ENCODE measurements at regions not wholly inside any gene's neighbourhood (a gene's known extent, or its start where the extent isn't known, plus 50 kb on each side); places are given as distances from the start of the nearest gene placed in this dataset.

DNA sequence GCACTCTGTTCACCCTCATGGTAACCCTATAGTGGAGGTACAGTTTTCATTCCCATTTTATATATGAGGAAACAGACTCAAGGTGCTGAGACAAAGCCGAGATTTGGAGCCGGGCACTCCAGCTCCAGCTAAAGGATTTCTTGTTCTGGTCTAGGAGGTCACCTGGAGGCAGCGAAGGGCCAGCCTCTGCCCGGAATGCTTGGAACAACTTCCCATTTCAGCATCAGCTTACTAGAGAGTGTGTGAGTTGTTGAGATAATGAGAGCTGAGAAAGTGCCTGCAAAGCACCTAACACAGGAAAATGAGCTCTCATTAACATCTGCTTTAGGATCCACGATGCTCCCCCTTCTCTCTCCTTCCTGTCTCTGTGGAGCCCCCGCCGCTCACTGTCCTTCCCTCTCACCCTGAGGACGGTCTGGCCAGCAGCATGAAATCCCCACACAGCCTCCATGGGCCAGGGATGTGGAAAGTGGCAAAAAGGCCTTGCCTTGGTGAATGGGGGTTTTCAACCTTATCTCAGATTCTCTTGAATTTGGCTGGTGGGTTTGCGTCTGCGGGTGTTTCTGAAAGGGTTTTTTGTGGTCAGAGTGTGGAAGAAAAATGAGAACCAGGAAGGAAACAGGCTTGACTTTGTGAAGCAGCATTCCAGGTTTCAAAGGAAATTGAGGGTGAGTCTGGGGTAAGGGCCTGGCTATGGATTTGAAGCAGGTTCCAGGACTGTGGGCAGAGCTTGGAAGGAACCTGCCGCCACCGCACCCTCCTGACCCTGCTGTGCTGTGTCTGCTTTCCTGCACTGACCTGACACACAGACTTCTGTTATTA is 178.7 kb downstream of the FOXL1 start:
- ATAC-seq (no peak), DNase-seq (ENCODE audit: low spot score) (no peak)
- intact Hi-C loops (cut with DNase I), result loop anchor here (10.0 kb wide), 1 partner anchor 182 kb away; the partner anchor contains the start of gene FOXL1

DNA sequence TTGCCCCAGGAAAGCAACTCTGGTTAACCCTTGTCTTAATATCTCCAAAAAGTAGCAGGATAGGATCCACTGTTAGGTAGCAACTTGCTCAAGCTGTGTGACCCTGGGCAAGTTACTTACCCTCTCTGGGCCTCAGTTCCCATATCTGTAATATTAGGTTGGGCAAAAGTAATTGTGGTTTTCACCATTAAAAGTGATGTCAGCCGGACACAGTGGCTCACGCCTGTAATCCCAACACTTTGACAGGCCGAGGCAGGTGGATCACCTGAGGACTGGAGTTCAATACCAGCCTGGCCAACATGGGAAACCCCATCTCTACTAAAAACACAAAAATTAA is 179.3 kb downstream of the FOXL1 start:
- ATAC-seq, result no peak

GRCh38 chr16:86758932-86759331 is 180.6 kb downstream of the FOXL1 start:
- ATAC-seq (no peak), DNase-seq (ENCODE audit: low spot score) (no peak)
- intact Hi-C loops (cut with DNase I), result loop anchor here (10.0 kb wide), 1 partner anchor 184 kb away; the partner anchor contains the start of gene FOXL1

More for the DNA sequence above, 179.3 kb downstream of the FOXL1 start:
- no peak for DNase-seq (ENCODE audit: low spot score)
- intact Hi-C loops (cut with DNase I), result loop anchor here (10.0 kb wide), 1 partner anchor 183 kb away; the partner anchor contains the start of gene FOXL1

DNA sequence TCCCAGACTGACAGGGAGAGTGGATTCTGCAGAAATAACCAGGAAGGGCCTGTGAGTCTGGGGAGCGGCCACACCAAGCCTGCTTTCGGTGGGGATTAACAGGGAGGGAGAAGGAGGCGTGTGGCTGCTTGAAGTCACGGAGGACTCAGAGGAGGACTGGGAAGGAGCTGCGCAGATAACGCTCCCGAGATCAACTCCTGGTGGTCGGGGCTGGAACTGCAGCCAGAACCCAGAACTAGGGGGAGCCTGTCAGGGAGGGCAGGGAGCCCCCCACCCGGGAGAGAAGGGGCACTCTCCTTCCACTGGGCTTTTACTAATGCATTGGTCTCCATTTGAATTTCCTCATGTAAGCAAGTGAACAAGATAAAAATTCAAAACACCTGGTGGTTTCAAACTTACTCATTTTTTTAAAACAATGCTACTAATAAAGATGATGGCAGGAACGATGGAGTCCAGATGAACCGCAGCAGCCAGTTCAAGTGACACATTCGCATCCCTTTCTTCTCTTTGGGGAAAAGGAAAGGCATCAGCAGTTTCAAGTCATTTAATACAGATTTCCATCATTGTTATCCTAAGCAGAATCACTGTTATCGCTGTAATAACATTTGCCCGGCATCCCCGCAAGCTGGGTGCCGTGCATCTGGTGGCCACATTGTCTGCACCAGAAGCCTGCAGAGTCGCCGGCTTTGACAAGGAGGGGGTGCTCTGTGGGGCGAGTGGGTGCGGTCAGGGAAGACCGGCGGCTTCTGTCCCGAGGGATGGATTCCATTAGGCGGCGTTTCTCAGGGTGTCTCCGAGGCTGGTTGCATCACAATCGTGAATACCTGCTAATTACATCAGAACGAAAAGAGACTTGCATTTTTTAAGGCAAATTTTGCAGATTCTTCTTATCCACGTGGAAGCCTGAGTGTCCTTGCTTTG is 183.0 kb downstream of the FOXL1 start:
- peak; percentile 85 for DNase-seq (ENCODE audit: low spot score)
- peak; percentile 90 for ATAC-seq
- intact Hi-C loops (cut with DNase I), result no loop called here

DNA sequence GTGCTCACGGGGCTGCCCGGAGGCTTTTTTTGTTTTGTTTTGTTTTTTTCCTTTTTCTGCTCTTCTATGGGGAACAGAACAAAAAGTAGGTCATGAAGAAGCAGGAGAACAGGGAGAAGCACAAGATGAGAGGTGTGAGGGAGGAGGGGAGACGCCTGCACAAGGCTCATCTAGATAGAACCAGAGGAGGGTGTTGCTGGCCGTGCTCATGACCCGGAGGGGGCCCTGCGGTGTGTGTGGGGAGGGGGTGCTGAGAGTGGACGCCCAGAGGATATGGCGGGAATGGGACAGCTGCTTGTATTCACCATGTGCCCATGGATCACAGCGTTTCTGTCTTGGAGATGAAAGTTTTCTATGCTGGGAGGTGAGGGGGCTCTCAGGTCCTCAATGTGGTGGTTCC is 183.7 kb downstream of the FOXL1 start:
- intact Hi-C loops (cut with DNase I), result no loop called here

GRCh38 chr16:86763819-86764218 is 185.5 kb downstream of the FOXL1 start:
- ATAC-seq, result no peak
- intact Hi-C loops (cut with DNase I), result no loop called here
- DNase-seq (ENCODE audit: low spot score), result peak; percentile 33

More for the DNA sequence above, 183.7 kb downstream of the FOXL1 start:
- peak; percentile 23 for ATAC-seq
- DNase-seq (ENCODE audit: low spot score), result peak; percentile 34

GRCh38 chr16:86764551-86764950 is 186.2 kb downstream of the FOXL1 start:
- intact Hi-C loops (cut with DNase I), result no loop called here

DNA sequence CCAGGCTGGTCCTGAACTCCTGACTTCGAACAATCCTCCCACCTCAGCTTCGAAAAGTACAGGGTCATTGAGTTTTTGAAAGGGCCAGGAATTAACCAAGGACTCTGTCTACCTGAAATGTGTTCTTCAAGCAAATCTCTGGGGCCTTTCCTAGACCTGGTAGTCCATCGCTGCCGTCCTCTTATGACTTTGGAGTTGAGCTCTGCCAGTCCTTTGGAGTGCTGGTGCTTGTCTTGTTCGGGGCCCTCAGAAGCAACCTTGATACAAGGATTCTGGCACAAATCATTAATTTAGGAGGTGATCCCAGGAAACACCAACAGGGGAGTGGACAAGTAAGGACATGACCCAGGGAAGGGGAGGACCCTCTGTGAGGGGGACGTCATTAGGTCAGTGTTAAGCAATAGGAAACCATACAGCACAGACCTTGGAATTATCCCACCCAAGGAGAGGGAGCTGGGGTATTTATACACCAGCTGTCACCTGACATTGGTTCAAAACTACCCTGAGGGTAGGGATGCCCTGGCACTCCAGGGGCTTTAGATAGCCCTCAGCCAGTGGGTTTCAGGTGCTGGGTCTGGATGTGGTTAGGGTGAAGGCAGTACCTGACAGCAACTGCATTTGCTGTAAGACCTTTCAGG is 187.2 kb downstream of the FOXL1 start:
- intact Hi-C loops (cut with DNase I), result no loop called here
- DNase-seq (ENCODE audit: low spot score) (peak; percentile 30), ATAC-seq (no peak)

More at GRCh38 chr16:86764551-86764950, 186.2 kb downstream of the FOXL1 start:
- DNase-seq (ENCODE audit: low spot score), result peak; percentile 7
- ATAC-seq, result no peak

- DNase-seq (ENCODE audit: low spot score) (no peak), ATAC-seq (no peak)
- intact Hi-C loops (cut with DNase I), result no loop called here
Measured at GRCh38 chr16:86766700-86767099, 188.4 kb downstream of the FOXL1 start.

DNA sequence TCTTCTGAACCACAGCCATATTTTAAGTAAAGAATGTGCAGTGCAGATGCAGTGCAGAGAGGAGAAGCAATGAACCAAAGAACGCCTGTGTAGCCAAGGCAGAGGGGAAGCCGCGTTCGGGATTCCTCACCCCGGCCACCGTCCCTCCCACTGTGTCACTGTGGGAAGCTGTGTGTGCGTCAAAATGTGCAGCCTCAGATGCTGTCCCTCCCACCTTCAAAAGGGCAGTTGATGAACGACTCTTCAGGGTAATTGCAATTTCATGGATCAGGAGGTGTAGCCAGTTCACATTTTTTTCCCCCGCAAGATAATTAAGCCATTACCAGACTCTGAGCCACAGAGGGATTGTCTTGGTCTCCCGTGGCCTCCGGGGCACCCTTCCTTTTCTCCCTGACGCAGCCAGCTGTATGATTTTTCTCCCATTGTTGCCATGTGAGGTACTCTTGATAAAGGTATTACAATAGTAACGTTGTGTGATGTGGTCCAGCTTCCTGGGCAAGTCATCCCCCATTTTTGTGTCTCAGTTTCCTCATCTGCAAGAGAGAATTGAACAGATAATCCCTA is 190.0 kb downstream of the FOXL1 start:
- DNase-seq (ENCODE audit: low spot score) (peak; percentile 6), ATAC-seq (no peak)
- intact Hi-C loops (cut with DNase I), result no loop called here

DNA sequence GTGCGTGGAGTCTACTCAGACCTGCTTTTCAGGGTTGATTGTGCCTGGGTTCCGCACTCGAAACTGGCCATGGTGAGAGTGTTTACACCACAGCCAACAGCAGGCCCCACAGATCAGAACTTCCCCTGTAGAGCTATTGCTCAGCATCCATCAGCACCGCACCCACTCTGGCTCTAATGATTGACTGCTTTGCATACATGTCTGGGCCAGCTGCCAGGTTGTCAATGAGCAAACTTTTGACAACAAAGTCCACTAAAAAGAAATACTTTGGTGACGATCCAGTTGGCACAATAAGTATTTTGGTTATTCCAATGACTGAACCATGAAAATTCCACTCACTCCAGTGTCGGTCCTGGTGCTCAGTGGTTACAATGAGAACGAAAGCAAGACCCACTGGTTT is 190.7 kb downstream of the FOXL1 start:
- intact Hi-C loops (cut with DNase I), result no loop called here
- DNase-seq (ENCODE audit: low spot score) (no peak), ATAC-seq (no peak)

DNA sequence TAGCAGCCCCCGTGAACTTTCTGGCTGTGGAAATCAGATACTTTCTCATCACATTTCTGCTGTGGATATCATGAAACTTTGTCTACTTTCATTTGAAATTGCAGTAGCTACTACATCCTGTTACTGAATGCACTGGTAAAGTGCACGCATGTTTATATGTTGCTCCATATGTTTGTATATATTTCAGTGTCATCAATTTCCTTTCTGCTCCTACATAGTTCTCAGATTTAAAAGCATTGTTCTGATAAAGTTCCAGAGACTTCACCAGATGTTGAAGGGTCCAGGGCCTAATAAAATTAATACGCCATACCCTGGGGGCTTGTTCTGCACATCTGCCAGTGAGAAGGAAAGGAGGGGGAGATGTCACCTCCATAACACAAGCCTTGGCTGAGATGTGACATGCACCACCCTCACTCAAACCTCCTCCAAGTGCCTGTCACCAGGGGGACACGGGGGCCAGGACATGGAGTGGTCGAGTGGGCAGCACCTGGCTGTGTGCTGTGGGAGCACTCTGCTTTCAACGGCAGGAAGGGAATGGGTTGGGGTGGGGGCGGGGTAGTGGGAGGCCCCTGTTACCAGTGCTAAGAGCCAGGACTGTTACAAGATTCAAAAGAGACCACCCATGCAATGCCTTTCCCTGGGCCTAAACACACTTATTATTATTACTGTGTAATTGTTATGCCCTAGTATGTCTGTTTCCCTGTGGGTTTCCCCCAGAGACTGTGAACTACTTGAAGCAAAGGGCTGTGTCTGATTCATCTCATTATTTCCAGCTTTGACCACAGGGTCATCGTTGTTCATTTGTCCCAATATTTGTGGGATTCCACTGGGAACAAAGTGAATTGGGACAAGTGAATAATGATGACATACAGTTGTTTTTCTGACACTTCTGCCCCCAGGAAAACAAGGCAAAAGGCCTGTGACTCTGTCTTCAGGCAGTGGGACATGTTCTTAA is 193.4 kb downstream of the FOXL1 start:
- no peak for DNase-seq (ENCODE audit: low spot score)
- no peak for ATAC-seq
- intact Hi-C loops (cut with DNase I), result no loop called here

DNA sequence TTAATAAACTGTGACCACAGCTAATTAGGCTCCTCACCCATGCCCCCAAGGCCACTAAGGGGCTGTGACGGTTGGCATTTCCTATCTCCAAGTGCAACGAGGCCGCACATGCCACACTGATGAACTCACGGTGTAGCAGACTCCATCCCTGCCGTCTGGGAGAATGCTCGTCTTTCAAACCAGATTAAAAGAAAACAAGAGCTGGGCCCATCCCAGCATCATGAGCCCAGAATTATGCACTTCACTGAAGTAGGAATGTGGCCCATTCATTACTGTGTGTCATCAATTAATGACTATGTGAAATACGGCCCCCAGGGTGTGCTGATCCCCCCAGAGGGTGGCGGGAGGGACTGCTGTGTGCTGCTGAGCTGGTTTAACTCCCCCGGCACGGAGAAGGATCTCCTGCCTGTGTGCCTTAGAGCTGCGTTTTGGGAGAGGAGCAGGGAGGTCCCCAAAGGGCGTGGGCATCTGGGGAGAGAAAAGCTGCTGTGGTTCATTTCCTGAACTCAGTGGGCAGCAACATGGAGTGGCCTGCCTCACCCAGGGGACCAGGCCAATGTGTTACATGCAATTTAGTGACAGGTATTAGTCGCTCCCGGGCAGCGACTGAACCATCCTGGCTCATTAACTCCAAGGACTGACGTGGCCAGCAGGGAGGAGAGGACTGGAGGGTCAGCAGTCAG is 194.5 kb downstream of the FOXL1 start:
- ATAC-seq, result peak; percentile 52
- peak; percentile 47 for DNase-seq (ENCODE audit: low spot score)
- intact Hi-C loops (cut with DNase I), result no loop called here

DNA sequence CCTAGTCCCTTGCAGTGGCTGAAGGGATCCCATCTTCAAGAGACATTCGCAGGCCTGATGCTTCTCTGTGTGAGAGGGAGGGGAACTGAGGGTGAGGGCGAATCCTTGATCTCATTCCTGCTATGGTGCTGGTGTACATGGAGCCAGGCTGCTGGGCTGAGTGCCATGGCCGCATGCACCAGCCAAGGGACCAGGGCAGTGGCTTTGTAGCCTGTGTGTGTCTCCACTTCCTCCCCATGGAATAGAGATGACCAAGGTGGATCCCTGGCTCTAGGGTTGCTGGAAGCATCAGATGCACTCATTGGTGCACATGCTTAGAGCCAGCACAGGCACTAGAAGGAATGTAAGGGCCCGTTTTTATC is 195.0 kb downstream of the FOXL1 start:
- DNase-seq (ENCODE audit: low spot score) (no peak), ATAC-seq (peak; percentile 32)
- intact Hi-C loops (cut with DNase I), result no loop called here

GRCh38 chr16:86774931-86775330 is 196.6 kb downstream of the FOXL1 start:
- no peak for ATAC-seq
- DNase-seq (ENCODE audit: low spot score), result peak; percentile 19
- intact Hi-C loops (cut with DNase I), result no loop called here

DNA sequence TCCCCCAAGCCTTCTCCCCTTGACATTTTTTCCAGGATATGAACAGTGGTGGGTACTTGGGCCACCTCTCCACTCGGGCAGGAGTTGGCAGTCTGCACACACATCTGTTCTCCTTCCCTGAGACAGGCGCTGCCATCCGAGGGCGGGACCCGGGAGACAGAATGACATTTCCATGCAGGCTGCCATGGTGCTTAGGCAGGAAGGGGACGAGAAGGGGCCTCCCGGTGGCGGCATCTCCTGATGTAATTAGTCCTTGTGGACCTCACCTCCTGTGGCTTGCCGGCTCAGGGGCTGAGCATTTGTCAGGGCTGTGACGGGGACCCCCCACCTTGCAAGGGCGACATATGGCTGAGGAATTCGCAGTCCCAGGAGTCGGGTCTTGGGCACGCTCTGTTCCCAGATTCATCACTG is 197.2 kb downstream of the FOXL1 start:
- peak; percentile 33 for DNase-seq (ENCODE audit: low spot score)
- intact Hi-C loops (cut with DNase I), result no loop called here
- no peak for ATAC-seq

- ATAC-seq (peak; percentile 9), DNase-seq (ENCODE audit: low spot score) (no peak)
- intact Hi-C loops (cut with DNase I), result no loop called here
Measured at GRCh38 chr16:86777381-86777946, 199.1 kb downstream of the FOXL1 start.

Data from sciatic nerve (tissue), 2 donors.